ENCODE measurements at regions not wholly inside any gene's neighbourhood (a gene's known extent, or its start where the extent isn't known, plus 50 kb on each side); places are given as distances from the start of the nearest gene placed in this dataset.

DNA sequence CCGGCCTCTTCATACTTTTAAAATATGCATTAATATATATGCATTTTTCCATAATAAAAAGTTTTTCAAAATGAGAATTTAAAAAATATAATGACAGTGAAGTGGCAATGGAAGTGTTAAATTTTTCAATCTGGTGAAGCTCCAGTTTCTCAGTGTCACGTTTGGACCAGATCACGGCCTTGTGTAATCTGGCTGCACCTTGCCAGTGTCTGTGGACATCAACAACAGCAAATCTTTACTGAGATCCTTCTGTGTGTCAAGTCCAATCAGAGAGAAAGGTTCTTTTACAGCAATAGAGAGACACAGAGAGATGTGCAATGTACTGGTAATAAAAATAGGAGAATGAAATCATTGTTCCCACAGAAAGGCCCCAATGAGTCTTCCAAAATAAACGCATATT, 49.8 kb upstream of the PAK1 start:
- TF ChIP-seq, protein P1, sequence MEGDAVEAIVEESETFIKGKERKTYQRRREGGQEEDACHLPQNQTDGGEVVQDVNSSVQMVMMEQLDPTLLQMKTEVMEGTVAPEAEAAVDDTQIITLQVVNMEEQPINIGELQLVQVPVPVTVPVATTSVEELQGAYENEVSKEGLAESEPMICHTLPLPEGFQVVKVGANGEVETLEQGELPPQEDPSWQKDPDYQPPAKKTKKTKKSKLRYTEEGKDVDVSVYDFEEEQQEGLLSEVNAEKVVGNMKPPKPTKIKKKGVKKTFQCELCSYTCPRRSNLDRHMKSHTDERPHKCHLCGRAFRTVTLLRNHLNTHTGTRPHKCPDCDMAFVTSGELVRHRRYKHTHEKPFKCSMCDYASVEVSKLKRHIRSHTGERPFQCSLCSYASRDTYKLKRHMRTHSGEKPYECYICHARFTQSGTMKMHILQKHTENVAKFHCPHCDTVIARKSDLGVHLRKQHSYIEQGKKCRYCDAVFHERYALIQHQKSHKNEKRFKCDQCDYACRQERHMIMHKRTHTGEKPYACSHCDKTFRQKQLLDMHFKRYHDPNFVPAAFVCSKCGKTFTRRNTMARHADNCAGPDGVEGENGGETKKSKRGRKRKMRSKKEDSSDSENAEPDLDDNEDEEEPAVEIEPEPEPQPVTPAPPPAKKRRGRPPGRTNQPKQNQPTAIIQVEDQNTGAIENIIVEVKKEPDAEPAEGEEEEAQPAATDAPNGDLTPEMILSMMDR (conservative IDR thresholded peaks at IDR 0.05; ENCODE audit: low read depth in 2 of 2) = no peak
- TF ChIP-seq ZNF331 (CRISPR knock-in tag; IDR thresholded peaks at IDR 0.05; ENCODE audit: low read depth) (no peak), EZH2 (IDR thresholded peaks at IDR 0.05; ENCODE audit: low read depth, unreplicated experiment) (no peak)
- TF ChIP-seq, protein P2, sequence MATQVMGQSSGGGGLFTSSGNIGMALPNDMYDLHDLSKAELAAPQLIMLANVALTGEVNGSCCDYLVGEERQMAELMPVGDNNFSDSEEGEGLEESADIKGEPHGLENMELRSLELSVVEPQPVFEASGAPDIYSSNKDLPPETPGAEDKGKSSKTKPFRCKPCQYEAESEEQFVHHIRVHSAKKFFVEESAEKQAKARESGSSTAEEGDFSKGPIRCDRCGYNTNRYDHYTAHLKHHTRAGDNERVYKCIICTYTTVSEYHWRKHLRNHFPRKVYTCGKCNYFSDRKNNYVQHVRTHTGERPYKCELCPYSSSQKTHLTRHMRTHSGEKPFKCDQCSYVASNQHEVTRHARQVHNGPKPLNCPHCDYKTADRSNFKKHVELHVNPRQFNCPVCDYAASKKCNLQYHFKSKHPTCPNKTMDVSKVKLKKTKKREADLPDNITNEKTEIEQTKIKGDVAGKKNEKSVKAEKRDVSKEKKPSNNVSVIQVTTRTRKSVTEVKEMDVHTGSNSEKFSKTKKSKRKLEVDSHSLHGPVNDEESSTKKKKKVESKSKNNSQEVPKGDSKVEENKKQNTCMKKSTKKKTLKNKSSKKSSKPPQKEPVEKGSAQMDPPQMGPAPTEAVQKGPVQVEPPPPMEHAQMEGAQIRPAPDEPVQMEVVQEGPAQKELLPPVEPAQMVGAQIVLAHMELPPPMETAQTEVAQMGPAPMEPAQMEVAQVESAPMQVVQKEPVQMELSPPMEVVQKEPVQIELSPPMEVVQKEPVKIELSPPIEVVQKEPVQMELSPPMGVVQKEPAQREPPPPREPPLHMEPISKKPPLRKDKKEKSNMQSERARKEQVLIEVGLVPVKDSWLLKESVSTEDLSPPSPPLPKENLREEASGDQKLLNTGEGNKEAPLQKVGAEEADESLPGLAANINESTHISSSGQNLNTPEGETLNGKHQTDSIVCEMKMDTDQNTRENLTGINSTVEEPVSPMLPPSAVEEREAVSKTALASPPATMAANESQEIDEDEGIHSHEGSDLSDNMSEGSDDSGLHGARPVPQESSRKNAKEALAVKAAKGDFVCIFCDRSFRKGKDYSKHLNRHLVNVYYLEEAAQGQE (IDR thresholded peaks at IDR 0.05; ENCODE audit: unreplicated experiment) = no peak
